Esophagus squamous epithelium (tissue), 5 donors: ENCODE measurements at regions not wholly inside any gene's neighbourhood (a gene's known extent, or its start where the extent isn't known, plus 50 kb on each side); places are given as distances from the start of the nearest gene placed in this dataset.

ENCODE experiments used
- DNase-seq: peaks from one replicate; lab custom pipeline; 2025; lab: John Stamatoyannopoulos, UW
- H3K27ac ChIP-seq, 4 donors: fragments of 200-600 bp; sonication (generic); one replicate each; pipeline ENCODE4 v1.5.1; 2016 to 2019; ENCODE audit warnings: mild to moderate bottlenecking in 1 of 4
- H3K27me3 ChIP-seq, 4 donors: fragments of 200-600 bp; sonication (generic); 1 replicate in 3 of 4; 2 replicates in 1 of 4; pipeline versions ENCODE4 v1.5.1 to v1.6.0; 2017 to 2021; ENCODE audit warnings: antibody characterized with exemption in 1 of 4
- H3K36me3 ChIP-seq, 3 donors: fragments of 200-600 bp; sonication (generic); one replicate each; pipeline ENCODE4 v1.5.1; 2016 to 2019
- H3K4me1 ChIP-seq, 3 donors: fragments of 200-600 bp; sonication (generic); one replicate each; pipeline ENCODE4 v1.5.1; 2017 to 2019
- H3K4me3 ChIP-seq, 4 donors: fragments of 200-600 bp; sonication (generic); 1 replicate in 3 of 4; 2 replicates in 1 of 4; pipeline ENCODE4 v1.5.1; 2016 to 2019; ENCODE audit warnings: mild to moderate bottlenecking in 2 of 4, moderate library complexity in 1 of 4
- H3K9me3 ChIP-seq, 3 donors: fragments of 200-600 bp; sonication (generic); one replicate each; pipeline ENCODE4 v1.5.1; 2016 to 2019
- POLR2A ChIP-seq, 4 donors: fragments of 450-650 bp; IDR thresholded peaks; one replicate each; pipeline ENCODE4 v1.6.1; 2017; ENCODE audit warnings: antibody characterized with exemption in 4 of 4, mild to moderate bottlenecking in 4 of 4, moderate library complexity in 3 of 4
- WGBS, 2 donors: methylation state at CpG; one replicate each; pipeline ENCODE4 v1.1.5; 2018; 5-methylcytosine and 5-hydroxymethylcytosine counted together
- intact Hi-C: fragments of 100-400 bp; cut with DNase I; formaldehyde crosslinking; loops from one replicate; pipeline ENCODE4 v1.15.0; 2022
- TF ChIP-seq, protein P1 (sequence below), 6 experiments: fragments of 450-650 bp in 4 of 6; fragments of 200-600 bp in 2 of 6; sonication (generic) in 2 of 6; IDR thresholded peaks; one replicate each; pipeline ENCODE4 v1.5.1; 2016 to 2019; ENCODE audit warnings: antibody characterized with exemption in 6 of 6, mild to moderate bottlenecking in 4 of 6, moderate library complexity in 4 of 6
- donor health status: DM: yes; HTN: yes; CAD: no.

- Histone ChIP-seq H3K9me3 (no peaks in the 10 kb centered on the region), H3K4me1 (no peaks in the 10 kb centered on the region), H3K36me3 (no peaks in the 10 kb centered on the region), H3K27me3 (no peaks in the 10 kb centered on the region), H3K27ac (no peak overlapping the region), H3K4me3 (no peak overlapping the region)
- intact Hi-C loops: no loop called here
- no peak for DNase-seq
- 35 to 53% methylated on average over 4 of the region's 4 CpGs for WGBS, 2 donors
- TF ChIP-seq, protein P1, sequence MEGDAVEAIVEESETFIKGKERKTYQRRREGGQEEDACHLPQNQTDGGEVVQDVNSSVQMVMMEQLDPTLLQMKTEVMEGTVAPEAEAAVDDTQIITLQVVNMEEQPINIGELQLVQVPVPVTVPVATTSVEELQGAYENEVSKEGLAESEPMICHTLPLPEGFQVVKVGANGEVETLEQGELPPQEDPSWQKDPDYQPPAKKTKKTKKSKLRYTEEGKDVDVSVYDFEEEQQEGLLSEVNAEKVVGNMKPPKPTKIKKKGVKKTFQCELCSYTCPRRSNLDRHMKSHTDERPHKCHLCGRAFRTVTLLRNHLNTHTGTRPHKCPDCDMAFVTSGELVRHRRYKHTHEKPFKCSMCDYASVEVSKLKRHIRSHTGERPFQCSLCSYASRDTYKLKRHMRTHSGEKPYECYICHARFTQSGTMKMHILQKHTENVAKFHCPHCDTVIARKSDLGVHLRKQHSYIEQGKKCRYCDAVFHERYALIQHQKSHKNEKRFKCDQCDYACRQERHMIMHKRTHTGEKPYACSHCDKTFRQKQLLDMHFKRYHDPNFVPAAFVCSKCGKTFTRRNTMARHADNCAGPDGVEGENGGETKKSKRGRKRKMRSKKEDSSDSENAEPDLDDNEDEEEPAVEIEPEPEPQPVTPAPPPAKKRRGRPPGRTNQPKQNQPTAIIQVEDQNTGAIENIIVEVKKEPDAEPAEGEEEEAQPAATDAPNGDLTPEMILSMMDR (IDR thresholded peaks at IDR 0.05): no peak
- no peak for TF ChIP-seq POLR2A (IDR thresholded peaks at IDR 0.05)
Observed at GRCh38 chr18:75551071-75551470, 123.6 kb upstream of the SMIM21 start.

DNA sequence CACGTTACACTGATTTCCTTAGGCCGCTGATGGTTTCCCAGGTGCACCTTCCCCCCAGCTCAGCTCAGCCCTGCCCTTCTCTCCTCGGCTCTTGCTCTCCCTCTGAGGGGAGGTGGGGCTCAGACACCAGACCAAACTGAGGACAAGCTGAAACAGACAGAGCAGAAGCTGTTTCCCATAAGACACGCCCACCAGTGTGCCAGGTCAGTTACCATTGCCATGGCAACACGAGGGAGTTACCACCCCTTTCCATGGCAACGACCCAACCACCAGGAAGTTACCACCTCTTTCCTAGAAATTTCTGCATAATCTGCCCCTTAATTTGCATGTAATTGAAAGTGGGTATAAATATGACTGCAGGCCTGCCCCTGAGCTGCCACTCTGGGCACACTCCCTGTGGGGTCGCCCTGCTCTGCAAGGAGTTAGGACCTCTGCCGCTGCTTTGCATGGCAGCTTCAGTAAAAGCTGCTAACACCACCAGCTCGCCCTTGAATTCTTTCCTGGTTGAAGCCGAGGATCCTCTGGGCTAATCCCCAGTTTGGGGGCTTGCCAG is 120.9 kb upstream of the SMIM21 start:
- 51 to 64% methylated on average over 7 to 10 of the region's 10 CpGs for WGBS, 2 donors

DNA sequence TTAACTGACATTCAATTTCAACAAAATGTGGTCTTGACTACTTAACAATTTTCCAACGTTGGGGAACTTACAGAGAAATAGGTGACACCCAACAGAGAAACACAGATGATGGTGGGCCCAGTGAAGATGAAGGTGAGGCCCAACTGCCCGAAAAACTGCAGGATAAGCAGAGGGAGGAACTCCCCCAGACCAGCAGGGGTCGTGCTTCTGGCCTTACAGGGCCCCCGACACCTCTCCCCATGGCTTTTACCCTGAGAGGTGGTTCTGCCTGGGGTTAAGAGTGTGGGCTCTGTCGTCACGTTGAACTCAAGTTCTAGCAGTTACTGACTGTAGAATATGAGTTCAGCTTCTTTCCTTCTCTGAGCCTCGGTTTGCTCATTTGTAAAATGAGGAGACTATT is 119.5 kb upstream of the SMIM21 start:
- DNase-seq: no peak
- H3K9me3 ChIP-seq: no peaks in the 10 kb centered on the region
- H3K36me3 ChIP-seq: no peaks in the 10 kb centered on the region
- intact Hi-C loops: no loop called here
- WGBS, 2 donors: 72 to 80% methylated on average over 5 to 7 of the region's 7 CpGs
- H3K27ac ChIP-seq: no peak overlapping the region
- H3K4me1 ChIP-seq: no peaks in the 10 kb centered on the region
- no peak overlapping the region for H3K4me3 ChIP-seq
- no peaks in the 10 kb centered on the region for H3K27me3 ChIP-seq
- TF ChIP-seq, protein P1 (IDR thresholded peaks at IDR 0.05): no peak
- TF ChIP-seq POLR2A (IDR thresholded peaks at IDR 0.05): no peak

More for the DNA sequence above, 120.9 kb upstream of the SMIM21 start:
- intact Hi-C loops: no loop called here
- no peaks in the 10 kb centered on the region for H3K27me3 ChIP-seq
- TF ChIP-seq, protein P1 (IDR thresholded peaks at IDR 0.05): no peak
- no peaks in the 10 kb centered on the region for H3K9me3 ChIP-seq
- no peaks in the 10 kb centered on the region for H3K4me1 ChIP-seq
- no peak overlapping the region for H3K4me3 ChIP-seq
- DNase-seq: no peak
- no peaks in the 10 kb centered on the region for H3K36me3 ChIP-seq
- H3K27ac ChIP-seq: no peak overlapping the region

DNA sequence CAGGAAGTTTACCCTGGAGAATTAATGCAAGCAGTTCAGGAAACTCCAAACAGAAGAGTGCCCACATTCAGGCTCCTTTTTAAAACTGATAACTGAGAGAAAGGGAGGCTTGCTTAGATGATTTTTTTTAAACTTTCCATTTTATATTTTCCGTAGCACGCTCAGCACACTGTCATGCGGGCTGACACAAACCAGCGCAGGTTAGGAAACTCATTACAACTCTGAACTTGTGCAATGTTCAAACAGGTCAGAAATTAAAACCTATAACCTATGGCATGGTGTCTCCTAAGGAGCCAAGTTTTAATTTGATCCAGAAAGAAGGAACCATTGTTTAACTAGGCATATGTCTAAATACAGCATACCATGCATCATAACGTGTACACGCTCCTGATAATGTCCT is 117.7 kb upstream of the SMIM21 start:
- Histone ChIP-seq H3K36me3 (no peaks in the 10 kb centered on the region), H3K4me3 (no peak overlapping the region), H3K27me3 (no peaks in the 10 kb centered on the region), H3K9me3 (no peaks in the 10 kb centered on the region), H3K4me1 (no peaks in the 10 kb centered on the region), H3K27ac (no peak overlapping the region)
- intact Hi-C loops: no loop called here
- DNase-seq: no peak
- WGBS, 2 donors: 72 to 84% methylated on average over 6 of the region's 6 CpGs
- no peak for TF ChIP-seq POLR2A (IDR thresholded peaks at IDR 0.05)
- TF ChIP-seq, protein P1 (IDR thresholded peaks at IDR 0.05): no peak

GRCh38 chr18:75544496-75544895 is 117.0 kb upstream of the SMIM21 start:
- Histone ChIP-seq H3K36me3 (no peaks in the 10 kb centered on the region), H3K9me3 (no peaks in the 10 kb centered on the region), H3K27me3 (no peaks in the 10 kb centered on the region), H3K4me3 (no peak overlapping the region), H3K27ac (no peak overlapping the region), H3K4me1 (no peaks in the 10 kb centered on the region)
- 25 to 39% methylated on average over 5 of the region's 5 CpGs for WGBS, 2 donors
- no peak for TF ChIP-seq POLR2A (IDR thresholded peaks at IDR 0.05)
- TF ChIP-seq, protein P1 (IDR thresholded peaks at IDR 0.05): no peak
- no peak for DNase-seq
- intact Hi-C loops: no loop called here
